ENCODE measurements at regions not wholly inside any gene's neighbourhood (a gene's known extent, or its start where the extent isn't known, plus 50 kb on each side); places are given as distances from the start of the nearest gene placed in this dataset.

- Mint-ChIP-seq H3K27me3 (ENCODE audit: low read depth) (no peaks in the 10 kb centered on the region), H3K9me3 (no peaks in the 10 kb centered on the region), H3K4me3 (no peak overlapping the region), H3K27ac (no peak overlapping the region), H3K36me3 (ENCODE audit: low read depth) (no peaks in the 10 kb centered on the region), H3K4me1 (no peaks in the 10 kb centered on the region)
- TF ChIP-seq, protein P1, sequence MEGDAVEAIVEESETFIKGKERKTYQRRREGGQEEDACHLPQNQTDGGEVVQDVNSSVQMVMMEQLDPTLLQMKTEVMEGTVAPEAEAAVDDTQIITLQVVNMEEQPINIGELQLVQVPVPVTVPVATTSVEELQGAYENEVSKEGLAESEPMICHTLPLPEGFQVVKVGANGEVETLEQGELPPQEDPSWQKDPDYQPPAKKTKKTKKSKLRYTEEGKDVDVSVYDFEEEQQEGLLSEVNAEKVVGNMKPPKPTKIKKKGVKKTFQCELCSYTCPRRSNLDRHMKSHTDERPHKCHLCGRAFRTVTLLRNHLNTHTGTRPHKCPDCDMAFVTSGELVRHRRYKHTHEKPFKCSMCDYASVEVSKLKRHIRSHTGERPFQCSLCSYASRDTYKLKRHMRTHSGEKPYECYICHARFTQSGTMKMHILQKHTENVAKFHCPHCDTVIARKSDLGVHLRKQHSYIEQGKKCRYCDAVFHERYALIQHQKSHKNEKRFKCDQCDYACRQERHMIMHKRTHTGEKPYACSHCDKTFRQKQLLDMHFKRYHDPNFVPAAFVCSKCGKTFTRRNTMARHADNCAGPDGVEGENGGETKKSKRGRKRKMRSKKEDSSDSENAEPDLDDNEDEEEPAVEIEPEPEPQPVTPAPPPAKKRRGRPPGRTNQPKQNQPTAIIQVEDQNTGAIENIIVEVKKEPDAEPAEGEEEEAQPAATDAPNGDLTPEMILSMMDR (IDR thresholded peaks at IDR 0.05; ENCODE audit: unreplicated experiment in 3 of 3): no peak
Observed at GRCh38 chr1:72521659-72522058, 239.3 kb upstream of the NEGR1 start.

- Mint-ChIP-seq H3K9me3 (no peaks in the 10 kb centered on the region), H3K27me3 (ENCODE audit: low read depth) (no peaks in the 10 kb centered on the region), H3K36me3 (ENCODE audit: low read depth) (no peaks in the 10 kb centered on the region), H3K4me3 (no peak overlapping the region), H3K4me1 (no peaks in the 10 kb centered on the region), H3K27ac (no peak overlapping the region)
- TF ChIP-seq, protein P1 (IDR thresholded peaks at IDR 0.05; ENCODE audit: unreplicated experiment in 3 of 3): no peak
Observed at GRCh38 chr1:72516826-72517225, 234.5 kb upstream of the NEGR1 start.

DNA sequence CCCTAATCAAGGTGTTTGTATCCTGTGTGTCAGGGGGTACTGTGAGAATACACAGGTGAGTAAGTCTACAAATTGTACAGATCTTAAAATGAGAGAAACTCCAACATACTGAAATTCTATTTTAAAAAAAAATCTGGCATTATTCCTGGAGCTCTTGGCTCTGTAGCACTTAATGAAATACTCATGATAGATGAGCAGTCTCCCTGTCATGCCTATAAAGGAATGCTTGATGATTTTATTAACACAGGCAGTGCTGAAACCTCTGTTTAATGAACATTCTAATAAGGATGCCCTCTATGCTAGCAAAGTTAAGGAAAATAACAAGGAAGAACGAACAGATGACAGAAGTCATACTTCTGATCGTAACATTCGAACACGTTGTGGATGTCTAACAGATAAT, 233.9 kb upstream of the NEGR1 start:
- Mint-ChIP-seq H3K36me3 (ENCODE audit: low read depth) (no peaks in the 10 kb centered on the region), H3K4me1 (no peaks in the 10 kb centered on the region), H3K27me3 (ENCODE audit: low read depth) (no peaks in the 10 kb centered on the region), H3K4me3 (no peak overlapping the region), H3K9me3 (no peaks in the 10 kb centered on the region), H3K27ac (no peak overlapping the region)
- TF ChIP-seq, protein P1 (IDR thresholded peaks at IDR 0.05; ENCODE audit: unreplicated experiment in 3 of 3): no peak

GRCh38 chr1:72498371-72498770, 216.0 kb upstream of the NEGR1 start:
- H3K27ac Mint-ChIP-seq: no peak overlapping the region
- no peaks in the 10 kb centered on the region for H3K27me3 Mint-ChIP-seq (ENCODE audit: low read depth)
- no peak overlapping the region for H3K4me3 Mint-ChIP-seq
- peaks cover 8% of the 10 kb centered on the region for H3K4me1 Mint-ChIP-seq
- no peaks in the 10 kb centered on the region for H3K36me3 Mint-ChIP-seq (ENCODE audit: low read depth)
- H3K9me3 Mint-ChIP-seq: no peaks in the 10 kb centered on the region
- TF ChIP-seq, protein P1 (IDR thresholded peaks at IDR 0.05; ENCODE audit: unreplicated experiment in 3 of 3): no peak

DNA sequence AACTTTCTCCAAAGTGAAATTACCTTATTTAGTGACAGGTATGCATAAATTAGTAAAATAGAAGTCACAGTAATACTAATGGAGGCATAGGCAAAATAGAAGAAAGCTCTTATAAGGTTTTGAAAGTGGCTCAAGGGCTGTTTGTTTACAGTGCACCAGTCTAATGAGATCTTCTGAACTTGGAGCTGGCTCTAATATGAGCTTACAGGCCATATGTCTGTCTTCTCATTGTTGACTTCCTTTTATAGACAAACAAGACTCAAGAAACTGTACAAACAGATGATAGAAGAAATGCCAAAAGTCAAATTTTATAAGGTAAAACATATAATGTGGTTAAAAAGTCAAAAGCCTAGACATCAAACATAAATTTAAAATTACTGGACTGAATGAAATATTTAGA, 207.5 kb upstream of the NEGR1 start:
- Mint-ChIP-seq H3K9me3 (no peaks in the 10 kb centered on the region), H3K4me1 (no peaks in the 10 kb centered on the region), H3K36me3 (ENCODE audit: low read depth) (no peaks in the 10 kb centered on the region), H3K27ac (no peak overlapping the region), H3K27me3 (ENCODE audit: low read depth) (no peaks in the 10 kb centered on the region), H3K4me3 (no peak overlapping the region)
- TF ChIP-seq, protein P1 (IDR thresholded peaks at IDR 0.05; ENCODE audit: unreplicated experiment in 3 of 3): no peak

DNA sequence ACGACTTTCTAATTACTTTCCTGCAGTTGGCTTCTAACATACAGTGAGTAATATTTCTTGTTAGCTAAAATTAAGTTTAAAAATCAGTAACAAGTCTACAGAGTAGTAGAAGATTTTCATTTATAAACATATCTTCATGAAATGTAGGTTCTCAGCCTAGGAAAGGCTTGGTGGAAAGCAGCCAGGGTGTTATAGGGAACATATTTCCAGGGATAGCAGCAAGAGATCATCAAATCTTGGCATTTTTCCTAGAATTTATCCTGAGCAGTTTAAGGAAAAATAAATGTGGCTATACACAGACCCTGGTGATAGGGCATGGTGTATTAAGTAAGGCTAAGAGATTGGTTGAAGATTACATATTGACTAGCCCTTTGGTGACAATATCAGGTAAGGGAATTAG, 203.5 kb upstream of the NEGR1 start:
- no peaks in the 10 kb centered on the region for H3K36me3 Mint-ChIP-seq (ENCODE audit: low read depth)
- H3K4me1 Mint-ChIP-seq: no peaks in the 10 kb centered on the region
- TF ChIP-seq, protein P1 (IDR thresholded peaks at IDR 0.05; ENCODE audit: unreplicated experiment in 3 of 3): no peak
- H3K4me3 Mint-ChIP-seq: no peak overlapping the region
- no peaks in the 10 kb centered on the region for H3K27me3 Mint-ChIP-seq (ENCODE audit: low read depth)
- peaks cover under 1% of the 10 kb centered on the region for H3K9me3 Mint-ChIP-seq
- H3K27ac Mint-ChIP-seq: peak overlapping the region in 2 of 3 experiments; percentile 28 to 34

Measured in nephron (organoid).